IMR-90 (cell line): ENCODE measurements at regions not wholly inside any gene's neighbourhood (a gene's known extent, or its start where the extent isn't known, plus 50 kb on each side); places are given as distances from the start of the nearest gene placed in this dataset.

Source experiments
- ATAC-seq: fragments of 200-7000 bp; cut with Tn5 transposase; 2 replicates; pipeline ENCODE4 v1.9.1; 2020; ENCODE audit warnings: low read depth, mild to moderate bottlenecking, moderate library complexity
- BruUV-seq: library from RNA; stranded (reverse); fragments of 400-500 nt; replicated peaks from 2 replicates; lab custom pipeline; 2021; lab: Mats Ljungman, UMichigan
- CTCF ChIA-PET: fragments of 300-600 bp; formaldehyde crosslinking; extraction: SDS; loops from one replicate; lab custom pipeline; 2021; ENCODE audit warnings: antibody characterized with exemption; lab: Yijun Ruan, JAX
- POLR2A ChIA-PET: fragments of 300-600 bp; sonication (Branson Sonifier 250); formaldehyde crosslinking; loops from one replicate; lab custom pipeline; 2022; ENCODE audit warnings: antibody characterized with exemption; ENCODE audit not compliant: unreplicated experiment; lab: Charles Lee
- DNase-seq: peaks from one replicate; pipeline ENCODE4 v3.0.0; 2013
- H2AFZ ChIP-seq: replicated peaks from 2 replicates; pipeline ENCODE3; 2013; ENCODE audit warnings: low read length, mild to moderate bottlenecking; ENCODE audit not compliant: poor library complexity
- H2AK5ac ChIP-seq: 2 replicates; pipeline ENCODE4 v1.6.1; 2013; ENCODE audit warnings: low read depth, low read length, inconsistent platforms
- H2AK9ac ChIP-seq: replicated peaks from 2 replicates; pipeline ENCODE3; 2013; ENCODE audit warnings: mild to moderate bottlenecking, low read depth, low read length, moderate library complexity; ENCODE audit not compliant: poor library complexity
- H2BK120ac ChIP-seq: 2 replicates; pipeline ENCODE4 v1.6.1; 2013; ENCODE audit warnings: low read depth, low read length, inconsistent platforms
- H2BK15ac ChIP-seq: 3 replicates; pipeline ENCODE4 v1.6.1; 2013; ENCODE audit warnings: low read depth, low read length, inconsistent platforms
- H2BK20ac ChIP-seq: 2 replicates; pipeline ENCODE4 v1.6.1; 2013; ENCODE audit warnings: low read depth, mild to moderate bottlenecking, inconsistent platforms, low read length, moderate library complexity
- H2BK5ac ChIP-seq: 2 replicates; pipeline ENCODE4 v1.6.1; 2013; ENCODE audit warnings: mild to moderate bottlenecking, low read depth, low read length, inconsistent platforms; ENCODE audit not compliant: poor library complexity, severe bottlenecking
- H3K14ac ChIP-seq: replicated peaks from 2 replicates; pipeline ENCODE4 v1.6.1; 2013; ENCODE audit warnings: low read depth, low read length, inconsistent platforms
- H3K18ac ChIP-seq: 2 replicates; pipeline ENCODE4 v1.6.1; 2013; ENCODE audit warnings: low read depth, low read length, control low read depth
- H3K23ac ChIP-seq: 2 replicates; pipeline ENCODE4 v1.6.1; 2013; ENCODE audit warnings: low read depth, low read length, inconsistent platforms
- H3K27ac ChIP-seq: 2 replicates; pipeline ENCODE4 v1.5.1; 2013; ENCODE audit warnings: mild to moderate bottlenecking, control low read depth, low read length; ENCODE audit not compliant: insufficient read depth
- H3K27me3 ChIP-seq: 2 replicates; pipeline ENCODE4 v1.6.1; 2013; ENCODE audit warnings: low read length; ENCODE audit not compliant: control insufficient read depth, insufficient read depth
- H3K36me3 ChIP-seq: 2 replicates; pipeline ENCODE4 v1.6.1; 2013; ENCODE audit warnings: low read length, mixed read lengths; ENCODE audit not compliant: control insufficient read depth, insufficient read depth
- H3K4ac ChIP-seq: 2 replicates; pipeline ENCODE4 v1.6.1; 2013; ENCODE audit warnings: low read depth, low read length, inconsistent platforms
- H3K4me1 ChIP-seq: 2 replicates; pipeline ENCODE4 v1.6.1; 2013; ENCODE audit warnings: low read length, mixed read lengths; ENCODE audit not compliant: control insufficient read depth, insufficient read depth
- H3K4me2 ChIP-seq: 2 replicates; pipeline ENCODE4 v1.6.1; 2013; ENCODE audit warnings: low read depth, mild to moderate bottlenecking, control low read depth, low read length, moderate library complexity
- H3K4me3 ChIP-seq: 2 replicates; pipeline ENCODE4 v1.5.1; 2013; ENCODE audit warnings: low read depth, mild to moderate bottlenecking, control low read depth, low read length, moderate library complexity; ENCODE audit not compliant: insufficient read depth
- H3K56ac ChIP-seq: 2 replicates; pipeline ENCODE4 v1.6.1; 2013; ENCODE audit warnings: low read length, inconsistent platforms; ENCODE audit not compliant: insufficient read depth; ENCODE audit errors: extremely low read depth
- H3K79me1 ChIP-seq, 2 experiments: 2 replicates each; pipeline ENCODE4 v1.6.1; 2013; ENCODE audit warnings: low read length in 2 of 2, inconsistent platforms in 1 of 2, low read depth in 1 of 2
- H3K9ac ChIP-seq: 2 replicates; pipeline ENCODE4 v1.6.1; 2013; ENCODE audit warnings: low read depth, low read length, control low read depth
- H3K9me1 ChIP-seq: 2 replicates; pipeline ENCODE4 v1.6.1; 2013; ENCODE audit warnings: low read length, inconsistent platforms; ENCODE audit not compliant: insufficient read depth
- H3K9me3 ChIP-seq: 2 replicates; pipeline ENCODE4 v1.6.1; 2013; ENCODE audit warnings: low read length; ENCODE audit not compliant: control insufficient read depth, insufficient read depth
- H4K20me1 ChIP-seq: 2 replicates; pipeline ENCODE4 v1.6.1; 2013; ENCODE audit warnings: low read length, inconsistent platforms; ENCODE audit not compliant: insufficient read depth
- H4K5ac ChIP-seq: 2 replicates; pipeline ENCODE4 v1.6.1; 2013; ENCODE audit warnings: mild to moderate bottlenecking, low read depth, low read length, control low read depth
- H4K8ac ChIP-seq, 2 experiments: 2 replicates each; pipeline ENCODE4 v1.6.1; 2013; ENCODE audit warnings: low read depth in 2 of 2, low read length in 2 of 2, control low read depth in 1 of 2, inconsistent platforms in 1 of 2
- H4K91ac ChIP-seq: 2 replicates; pipeline ENCODE4 v1.6.1; 2013; ENCODE audit warnings: low read depth, low read length, inconsistent platforms; ENCODE audit not compliant: insufficient read depth
- BHLHE40 ChIP-seq: fragments of 150-350 bp; IDR thresholded peaks from 2 replicates; pipeline ENCODE4 v1.6.1; 2016; ENCODE audit warnings: mild to moderate bottlenecking, low read depth, low read length
- CEBPB ChIP-seq: IDR thresholded peaks from 2 replicates; pipeline ENCODE4 v1.6.1; 2012; ENCODE audit warnings: low read depth, low read length, improper control_type of control experiment
- CHD1 ChIP-seq: IDR thresholded peaks from 2 replicates; pipeline ENCODE4 v1.6.1; 2012; ENCODE audit warnings: low read depth, low read length, improper control_type of control experiment
- FOS ChIP-seq: fragments of 150-350 bp; IDR thresholded peaks from 2 replicates; pipeline ENCODE4 v1.6.1; 2016; ENCODE audit warnings: low read depth, low read length
- MAFK ChIP-seq: IDR thresholded peaks from 2 replicates; pipeline ENCODE4 v1.6.1; 2012; ENCODE audit warnings: low read depth, low read length, improper control_type of control experiment
- MAZ ChIP-seq: IDR thresholded peaks from 2 replicates; pipeline ENCODE4 v1.6.1; 2012; ENCODE audit warnings: low read depth, mild to moderate bottlenecking, low read length, improper control_type of control experiment, moderate library complexity, borderline replicate concordance
- MXI1 ChIP-seq: IDR thresholded peaks from 2 replicates; pipeline ENCODE4 v1.6.1; 2012; ENCODE audit warnings: low read depth, mild to moderate bottlenecking, low read length, moderate library complexity, borderline replicate concordance
- NFE2L2 ChIP-seq: fragments of 150-350 bp; IDR thresholded peaks from 2 replicates; pipeline ENCODE4 v1.6.1; 2016; ENCODE audit warnings: low read depth, mild to moderate bottlenecking, low read length
- POLR2A ChIP-seq: IDR thresholded peaks from 2 replicates; pipeline ENCODE4 v1.6.1; 2012; ENCODE audit warnings: mild to moderate bottlenecking, low read depth, low read length
- RAD21 ChIP-seq: IDR thresholded peaks from 2 replicates; pipeline ENCODE4 v1.6.1; 2012; ENCODE audit warnings: low read length, improper control_type of control experiment
- RCOR1 ChIP-seq: IDR thresholded peaks from 2 replicates; pipeline ENCODE4 v1.6.1; 2012; ENCODE audit warnings: mild to moderate bottlenecking, low read length, improper control_type of control experiment; ENCODE audit not compliant: insufficient replicate concordance
- RFX5 ChIP-seq: IDR thresholded peaks from 2 replicates; pipeline ENCODE4 v1.8.0; 2012; ENCODE audit warnings: low read depth, mild to moderate bottlenecking, low read length, moderate library complexity
- SMC3 ChIP-seq: fragments of 150-350 bp; IDR thresholded peaks from 2 replicates; pipeline ENCODE4 v1.6.1; 2016; ENCODE audit warnings: low read depth, mild to moderate bottlenecking, antibody characterized with exemption, low read length, moderate library complexity
- WGBS, 2 experiments: methylation state at CpG; one replicate each; pipeline versions ENCODE4 v1.1.5 to v1.1.7; 2013; ENCODE audit warnings: missing lambda C conversion rate in 2 of 2; ENCODE audit not compliant: insufficient read length in 1 of 2; ENCODE audit errors: extremely low coverage in 2 of 2; 5-methylcytosine and 5-hydroxymethylcytosine counted together
- dilution Hi-C: fragments of 300-500 bp; cut with HindIII; formaldehyde crosslinking; loops from one replicate; pipeline ENCODE4 v1.14.3; 2018; ENCODE audit warnings: low sequenced_read_pairs; ENCODE audit not compliant: unreplicated experiment
- in situ Hi-C: fragments of 300-500 bp; cut with MboI; formaldehyde crosslinking; loops from 3 replicates; pipeline ENCODE4 v1.14.3; 2019; ENCODE audit warnings: low sequenced_read_pairs, inconsistent platforms, mixed read lengths
- intact Hi-C: fragments of 100-400 bp; cut with micrococcal nuclease; formaldehyde crosslinking; loops from 2 replicates; pipeline ENCODE4 v1.10.0; 2022
- TF ChIP-seq, protein P1 (sequence below): fragments of 150-350 bp; IDR thresholded peaks from 2 replicates; pipeline ENCODE4 v1.6.1; 2017; ENCODE audit warnings: mild to moderate bottlenecking, antibody characterized with exemption, low read length, low read depth
- TF ChIP-seq, protein P2 (sequence below): conservative IDR thresholded peaks from 2 replicates; pipeline ENCODE4 v1.5.1; 2012; ENCODE audit warnings: mild to moderate bottlenecking, low read depth, low read length, improper control_type of control experiment
- TF ChIP-seq, protein P3 (sequence below): fragments of 150-350 bp; IDR thresholded peaks from 2 replicates; pipeline ENCODE4 v1.6.1; 2016; ENCODE audit warnings: low read depth, mild to moderate bottlenecking, low read length, moderate library complexity, borderline replicate concordance

DNA sequence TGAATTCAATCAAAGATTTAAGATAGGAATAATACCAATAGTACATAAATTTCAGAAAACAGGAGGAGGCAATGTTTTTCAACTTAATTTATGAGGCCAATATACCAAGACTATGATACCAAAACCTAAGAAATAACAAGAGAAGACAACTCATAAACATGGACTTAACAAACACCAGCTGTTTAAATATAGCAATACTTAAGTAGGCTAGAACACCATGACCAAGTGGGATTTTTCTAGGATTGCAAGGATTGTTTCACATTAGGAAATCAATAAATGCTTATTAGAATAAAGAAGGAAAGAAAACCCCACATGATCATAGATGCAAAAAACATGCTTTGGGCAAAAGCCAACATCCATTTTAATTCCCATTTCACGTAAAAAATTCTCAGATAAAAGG lies 355.1 kb downstream of the EPM2A start:
- ChIA-PET CTCF (no interaction called here), POLR2A (no interaction called here)
- Histone ChIP-seq H4K5ac (no peak overlapping the region), H2BK5ac (no peak overlapping the region), H2AFZ (no peak overlapping the region), H3K79me1 (no peaks in the 10 kb centered on the region), H3K9me3 (peaks cover 2% of the 10 kb centered on the region; the same call in 1 of the 2 replicates), H3K9ac (no peak overlapping the region), H3K56ac (no peak overlapping the region), H4K91ac (no peak overlapping the region), H3K9me1 (no peaks in the 10 kb centered on the region), H2AK9ac (no peak overlapping the region), H2AK5ac (no peak overlapping the region), H3K23ac (no peak overlapping the region), H3K27ac (no peak overlapping the region), H2BK15ac (no peak overlapping the region), H3K4me2 (no peak overlapping the region), H4K20me1 (no peaks in the 10 kb centered on the region), H4K8ac (no peak overlapping the region), H3K18ac (no peak overlapping the region), H3K14ac (no peak overlapping the region), H3K36me3 (no peaks in the 10 kb centered on the region), H3K4me1 (no peaks in the 10 kb centered on the region), H3K27me3 (no peaks in the 10 kb centered on the region), H2BK120ac (no peak overlapping the region), H3K4me3 (no peak overlapping the region), H2BK20ac (no peak overlapping the region), H3K4ac (no peak overlapping the region)
- intact Hi-C loops: no loop called here
- in situ Hi-C loops: no loop called here
- ATAC-seq (no peak), DNase-seq (no peak)
- TF ChIP-seq CHD1 (no peak), MAFK (no peak), FOS (no peak), SMC3 (no peak), MAZ (no peak), RAD21 (no peak), BHLHE40 (no peak), CEBPB (no peak), RCOR1 (no peak), POLR2A (no peak), NFE2L2 (no peak), MXI1 (no peak), RFX5 (no peak)
- TF ChIP-seq, protein P1, sequence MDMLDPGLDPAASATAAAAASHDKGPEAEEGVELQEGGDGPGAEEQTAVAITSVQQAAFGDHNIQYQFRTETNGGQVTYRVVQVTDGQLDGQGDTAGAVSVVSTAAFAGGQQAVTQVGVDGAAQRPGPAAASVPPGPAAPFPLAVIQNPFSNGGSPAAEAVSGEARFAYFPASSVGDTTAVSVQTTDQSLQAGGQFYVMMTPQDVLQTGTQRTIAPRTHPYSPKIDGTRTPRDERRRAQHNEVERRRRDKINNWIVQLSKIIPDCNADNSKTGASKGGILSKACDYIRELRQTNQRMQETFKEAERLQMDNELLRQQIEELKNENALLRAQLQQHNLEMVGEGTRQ: no peak
- TF ChIP-seq, protein P2, sequence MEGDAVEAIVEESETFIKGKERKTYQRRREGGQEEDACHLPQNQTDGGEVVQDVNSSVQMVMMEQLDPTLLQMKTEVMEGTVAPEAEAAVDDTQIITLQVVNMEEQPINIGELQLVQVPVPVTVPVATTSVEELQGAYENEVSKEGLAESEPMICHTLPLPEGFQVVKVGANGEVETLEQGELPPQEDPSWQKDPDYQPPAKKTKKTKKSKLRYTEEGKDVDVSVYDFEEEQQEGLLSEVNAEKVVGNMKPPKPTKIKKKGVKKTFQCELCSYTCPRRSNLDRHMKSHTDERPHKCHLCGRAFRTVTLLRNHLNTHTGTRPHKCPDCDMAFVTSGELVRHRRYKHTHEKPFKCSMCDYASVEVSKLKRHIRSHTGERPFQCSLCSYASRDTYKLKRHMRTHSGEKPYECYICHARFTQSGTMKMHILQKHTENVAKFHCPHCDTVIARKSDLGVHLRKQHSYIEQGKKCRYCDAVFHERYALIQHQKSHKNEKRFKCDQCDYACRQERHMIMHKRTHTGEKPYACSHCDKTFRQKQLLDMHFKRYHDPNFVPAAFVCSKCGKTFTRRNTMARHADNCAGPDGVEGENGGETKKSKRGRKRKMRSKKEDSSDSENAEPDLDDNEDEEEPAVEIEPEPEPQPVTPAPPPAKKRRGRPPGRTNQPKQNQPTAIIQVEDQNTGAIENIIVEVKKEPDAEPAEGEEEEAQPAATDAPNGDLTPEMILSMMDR: no peak
- TF ChIP-seq, protein P3, sequence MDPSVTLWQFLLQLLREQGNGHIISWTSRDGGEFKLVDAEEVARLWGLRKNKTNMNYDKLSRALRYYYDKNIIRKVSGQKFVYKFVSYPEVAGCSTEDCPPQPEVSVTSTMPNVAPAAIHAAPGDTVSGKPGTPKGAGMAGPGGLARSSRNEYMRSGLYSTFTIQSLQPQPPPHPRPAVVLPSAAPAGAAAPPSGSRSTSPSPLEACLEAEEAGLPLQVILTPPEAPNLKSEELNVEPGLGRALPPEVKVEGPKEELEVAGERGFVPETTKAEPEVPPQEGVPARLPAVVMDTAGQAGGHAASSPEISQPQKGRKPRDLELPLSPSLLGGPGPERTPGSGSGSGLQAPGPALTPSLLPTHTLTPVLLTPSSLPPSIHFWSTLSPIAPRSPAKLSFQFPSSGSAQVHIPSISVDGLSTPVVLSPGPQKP: no peak
- WGBS, 2 experiments: no CpG with 5 or more reads among the region's 1 CpG
- no TSS peak for BruUV-seq
- dilution Hi-C loops: no loop called here
